Prostate gland (tissue), 2 donors: ENCODE measurements at regions not wholly inside any gene's neighbourhood (a gene's known extent, or its start where the extent isn't known, plus 50 kb on each side); places are given as distances from the start of the nearest gene placed in this dataset.
"Not testable (repeated sequence)": the region's sequence is repeated elsewhere in the genome, so short reads cannot be mapped to it uniquely, and the experiment has no call there.

Experiments
- POLR2AphosphoS5 ChIP-seq: sonication (generic); formaldehyde crosslinking; IDR thresholded peaks from one replicate; pipeline ENCODE4 v1.6.1; 2017; ENCODE audit warnings: antibody characterized with exemption
- TF ChIP-seq, protein P1 (sequence below), 4 experiments: fragments of 200-600 bp in 2 of 4; fragments of 450-650 bp in 2 of 4; sonication (generic) in 2 of 4; IDR thresholded peaks; 1 replicate in 3 of 4; 2 replicates in 1 of 4; pipeline ENCODE4 v1.5.1; 2016 to 2019; ENCODE audit warnings: antibody characterized with exemption in 4 of 4, mild to moderate bottlenecking in 2 of 4, moderate library complexity in 2 of 4

DNA sequence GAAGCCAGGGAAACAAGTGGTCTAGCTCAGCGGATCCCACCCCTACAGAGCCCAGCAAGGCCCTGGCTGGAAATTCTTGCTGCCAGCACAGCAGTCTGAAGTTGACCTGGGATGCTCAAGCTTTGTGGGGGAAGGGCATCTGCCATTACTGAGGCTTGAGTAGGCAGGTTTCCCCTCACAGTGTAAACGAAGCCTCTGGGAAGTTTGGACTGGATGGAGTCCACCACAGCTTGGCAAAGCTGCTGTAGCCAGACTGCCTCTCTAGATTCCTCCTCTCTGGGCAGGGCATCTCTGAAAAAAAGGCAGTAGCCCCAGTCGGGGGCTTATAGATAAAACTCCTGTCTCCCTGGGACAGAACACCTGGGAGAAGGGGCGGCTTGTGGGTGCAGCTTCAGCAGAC, 365.9 kb upstream of the SALL1 start:
- TF ChIP-seq, protein P1, sequence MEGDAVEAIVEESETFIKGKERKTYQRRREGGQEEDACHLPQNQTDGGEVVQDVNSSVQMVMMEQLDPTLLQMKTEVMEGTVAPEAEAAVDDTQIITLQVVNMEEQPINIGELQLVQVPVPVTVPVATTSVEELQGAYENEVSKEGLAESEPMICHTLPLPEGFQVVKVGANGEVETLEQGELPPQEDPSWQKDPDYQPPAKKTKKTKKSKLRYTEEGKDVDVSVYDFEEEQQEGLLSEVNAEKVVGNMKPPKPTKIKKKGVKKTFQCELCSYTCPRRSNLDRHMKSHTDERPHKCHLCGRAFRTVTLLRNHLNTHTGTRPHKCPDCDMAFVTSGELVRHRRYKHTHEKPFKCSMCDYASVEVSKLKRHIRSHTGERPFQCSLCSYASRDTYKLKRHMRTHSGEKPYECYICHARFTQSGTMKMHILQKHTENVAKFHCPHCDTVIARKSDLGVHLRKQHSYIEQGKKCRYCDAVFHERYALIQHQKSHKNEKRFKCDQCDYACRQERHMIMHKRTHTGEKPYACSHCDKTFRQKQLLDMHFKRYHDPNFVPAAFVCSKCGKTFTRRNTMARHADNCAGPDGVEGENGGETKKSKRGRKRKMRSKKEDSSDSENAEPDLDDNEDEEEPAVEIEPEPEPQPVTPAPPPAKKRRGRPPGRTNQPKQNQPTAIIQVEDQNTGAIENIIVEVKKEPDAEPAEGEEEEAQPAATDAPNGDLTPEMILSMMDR (IDR thresholded peaks at IDR 0.05): not testable (repeated sequence)
- TF ChIP-seq POLR2AphosphoS5: not testable (repeated sequence)
